ENCODE measurements at regions not wholly inside any gene's neighbourhood (a gene's known extent, or its start where the extent isn't known, plus 50 kb on each side); places are given as distances from the start of the nearest gene placed in this dataset.

DNA sequence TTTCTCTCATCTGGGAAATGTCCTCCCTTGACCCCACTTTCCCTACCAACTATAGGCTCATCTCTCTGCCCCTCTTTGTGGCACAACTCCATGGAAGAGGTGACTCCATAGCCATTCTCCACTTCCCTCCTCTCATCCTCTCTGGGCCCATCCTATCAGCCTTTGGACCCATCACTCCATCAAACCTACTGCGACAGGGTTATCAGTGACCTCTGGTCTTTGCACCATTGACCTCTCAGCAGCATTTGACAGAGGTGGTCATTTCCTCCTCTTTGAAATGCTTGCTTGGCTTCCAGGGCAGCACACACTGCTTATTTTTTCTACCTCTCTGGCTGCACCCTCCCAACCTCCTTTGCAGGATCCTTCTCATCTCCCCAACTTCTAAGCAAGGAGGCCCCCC lies 113.1 kb upstream of the SLC25A36 start:
- no peak overlapping the region for H3K27ac Mint-ChIP-seq
- peaks cover 2% of the 10 kb centered on the region for H3K9me3 Mint-ChIP-seq
- no peaks in the 10 kb centered on the region for H3K36me3 ChIP-seq (ENCODE audit: control insufficient read depth, insufficient read depth, low read length)

DNA sequence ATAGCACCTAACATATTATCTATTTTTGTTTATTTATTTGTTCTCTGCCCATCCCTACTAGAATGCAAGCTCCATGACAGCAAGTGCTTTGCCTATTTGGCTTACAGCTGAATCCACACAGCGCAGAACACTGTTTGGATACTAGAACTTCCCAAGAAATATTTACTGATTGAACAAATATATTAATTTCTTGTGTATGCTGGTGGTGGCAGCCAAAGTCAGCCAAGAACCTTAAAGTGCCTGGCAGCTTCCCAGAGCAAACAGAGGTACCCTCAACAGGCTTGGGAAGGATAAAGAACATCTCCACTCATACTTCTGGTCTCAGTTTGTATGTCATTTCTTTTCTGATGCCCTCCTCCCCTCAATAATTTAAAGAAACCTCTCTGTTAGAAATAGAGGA lies 111.8 kb upstream of the SLC25A36 start:
- Mint-ChIP-seq H3K27me3 (ENCODE audit: insufficient read depth) (peaks cover 3% of the 10 kb centered on the region), H3K27ac (no peak overlapping the region), H3K4me3 (no peak overlapping the region), H3K4me1 (peaks cover 3% of the 10 kb centered on the region), H3K9me3 (no peaks in the 10 kb centered on the region), H3K36me3 (ENCODE audit: low read depth) (no peaks in the 10 kb centered on the region)
- no peak overlapping the region for H3K4me3 ChIP-seq (ENCODE audit: low read length)
- no peak overlapping the region for H3K27ac ChIP-seq (ENCODE audit: low read depth, low read length)
- no peak for DNase-seq
- H3K4me1 ChIP-seq (ENCODE audit: control insufficient read depth, insufficient read depth, low read length), result no peaks in the 10 kb centered on the region
- H3K36me3 ChIP-seq (ENCODE audit: control insufficient read depth, insufficient read depth, low read length), result no peaks in the 10 kb centered on the region
- H3K9ac ChIP-seq (ENCODE audit: extremely low read depth, low read length, poor library complexity, severe bottlenecking), result no peak overlapping the region
- TF ChIP-seq, protein P1, sequence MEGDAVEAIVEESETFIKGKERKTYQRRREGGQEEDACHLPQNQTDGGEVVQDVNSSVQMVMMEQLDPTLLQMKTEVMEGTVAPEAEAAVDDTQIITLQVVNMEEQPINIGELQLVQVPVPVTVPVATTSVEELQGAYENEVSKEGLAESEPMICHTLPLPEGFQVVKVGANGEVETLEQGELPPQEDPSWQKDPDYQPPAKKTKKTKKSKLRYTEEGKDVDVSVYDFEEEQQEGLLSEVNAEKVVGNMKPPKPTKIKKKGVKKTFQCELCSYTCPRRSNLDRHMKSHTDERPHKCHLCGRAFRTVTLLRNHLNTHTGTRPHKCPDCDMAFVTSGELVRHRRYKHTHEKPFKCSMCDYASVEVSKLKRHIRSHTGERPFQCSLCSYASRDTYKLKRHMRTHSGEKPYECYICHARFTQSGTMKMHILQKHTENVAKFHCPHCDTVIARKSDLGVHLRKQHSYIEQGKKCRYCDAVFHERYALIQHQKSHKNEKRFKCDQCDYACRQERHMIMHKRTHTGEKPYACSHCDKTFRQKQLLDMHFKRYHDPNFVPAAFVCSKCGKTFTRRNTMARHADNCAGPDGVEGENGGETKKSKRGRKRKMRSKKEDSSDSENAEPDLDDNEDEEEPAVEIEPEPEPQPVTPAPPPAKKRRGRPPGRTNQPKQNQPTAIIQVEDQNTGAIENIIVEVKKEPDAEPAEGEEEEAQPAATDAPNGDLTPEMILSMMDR (conservative IDR thresholded peaks at IDR 0.05), result no peak
- H3K27me3 ChIP-seq (ENCODE audit: control insufficient read depth, insufficient read depth, low read length, poor library complexity, severe bottlenecking), result no peaks in the 10 kb centered on the region
- H3K9me3 ChIP-seq (ENCODE audit: control insufficient read depth, low read length), result no peaks in the 10 kb centered on the region
- 100% methylated on average over 1 of the region's 1 CpG; no CpG with 5 or more reads in 1 of the 2 experiments for WGBS, 2 experiments (ENCODE audit: insufficient coverage in 1 of 2, insufficient read length in 1 of 2)

More for the DNA sequence above, 113.1 kb upstream of the SLC25A36 start:
- Histone ChIP-seq H3K27me3 (ENCODE audit: control insufficient read depth, insufficient read depth, low read length, poor library complexity, severe bottlenecking) (no peaks in the 10 kb centered on the region), H3K27ac (ENCODE audit: low read depth, low read length) (no peak overlapping the region), H3K4me1 (ENCODE audit: control insufficient read depth, insufficient read depth, low read length) (no peaks in the 10 kb centered on the region), H3K4me3 (ENCODE audit: low read length) (no peak overlapping the region), H3K9ac (ENCODE audit: extremely low read depth, low read length, poor library complexity, severe bottlenecking) (no peak overlapping the region), H3K9me3 (ENCODE audit: control insufficient read depth, low read length) (no peaks in the 10 kb centered on the region)
- Mint-ChIP-seq H3K36me3 (ENCODE audit: low read depth) (no peaks in the 10 kb centered on the region), H3K4me1 (no peaks in the 10 kb centered on the region), H3K4me3 (no peak overlapping the region), H3K27me3 (ENCODE audit: insufficient read depth) (peaks cover 3% of the 10 kb centered on the region)
- no peak for DNase-seq
- TF ChIP-seq, protein P1 (conservative IDR thresholded peaks at IDR 0.05), result no peak
- 91 to 100% methylated on average over 1 of the region's 1 CpG for WGBS, 2 experiments (ENCODE audit: insufficient coverage in 1 of 2, insufficient read length in 1 of 2)

DNA sequence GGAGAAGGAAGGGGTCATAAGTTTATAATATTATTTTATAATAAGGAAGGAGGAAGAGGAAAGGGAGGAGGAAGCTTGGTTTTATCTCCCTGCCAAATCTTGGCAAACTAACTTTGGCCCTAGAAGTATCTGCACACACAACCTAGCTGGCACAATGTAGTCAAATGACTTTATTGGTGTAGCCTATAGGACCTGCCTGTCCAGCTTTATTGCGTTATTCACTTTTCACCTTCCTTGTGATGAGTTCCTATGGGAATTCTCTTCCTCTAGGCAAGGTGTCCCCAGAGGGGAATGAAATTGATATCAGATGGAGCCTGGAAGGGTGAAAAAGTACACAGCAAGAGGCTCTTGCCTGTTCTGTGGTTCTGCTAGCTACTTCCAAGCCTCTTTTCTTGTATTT lies 111.2 kb upstream of the SLC25A36 start:
- no peak for DNase-seq
- Histone ChIP-seq H3K9ac (ENCODE audit: extremely low read depth, low read length, poor library complexity, severe bottlenecking) (no peak overlapping the region), H3K4me1 (ENCODE audit: control insufficient read depth, insufficient read depth, low read length) (no peaks in the 10 kb centered on the region), H3K27me3 (ENCODE audit: control insufficient read depth, insufficient read depth, low read length, poor library complexity, severe bottlenecking) (no peaks in the 10 kb centered on the region), H3K27ac (ENCODE audit: low read depth, low read length) (no peak overlapping the region), H3K9me3 (ENCODE audit: control insufficient read depth, low read length) (no peaks in the 10 kb centered on the region), H3K4me3 (ENCODE audit: low read length) (no peak overlapping the region), H3K36me3 (ENCODE audit: control insufficient read depth, insufficient read depth, low read length) (no peaks in the 10 kb centered on the region)
- 0% methylated on average over 1 of the region's 1 CpG; no CpG with 5 or more reads in 1 of the 2 experiments for WGBS, 2 experiments (ENCODE audit: insufficient coverage in 1 of 2, insufficient read length in 1 of 2)
- Mint-ChIP-seq H3K9me3 (no peaks in the 10 kb centered on the region), H3K27me3 (ENCODE audit: insufficient read depth) (no peaks in the 10 kb centered on the region), H3K4me1 (peaks cover 3% of the 10 kb centered on the region), H3K36me3 (ENCODE audit: low read depth) (no peaks in the 10 kb centered on the region), H3K4me3 (no peak overlapping the region), H3K27ac (no peak overlapping the region)
- TF ChIP-seq, protein P1 (conservative IDR thresholded peaks at IDR 0.05), result no peak

All from endodermal cell (in vitro differentiated cells).